ENCODE measurements at regions not wholly inside any gene's neighbourhood (a gene's known extent, or its start where the extent isn't known, plus 50 kb on each side); places are given as distances from the start of the nearest gene placed in this dataset.

DNA sequence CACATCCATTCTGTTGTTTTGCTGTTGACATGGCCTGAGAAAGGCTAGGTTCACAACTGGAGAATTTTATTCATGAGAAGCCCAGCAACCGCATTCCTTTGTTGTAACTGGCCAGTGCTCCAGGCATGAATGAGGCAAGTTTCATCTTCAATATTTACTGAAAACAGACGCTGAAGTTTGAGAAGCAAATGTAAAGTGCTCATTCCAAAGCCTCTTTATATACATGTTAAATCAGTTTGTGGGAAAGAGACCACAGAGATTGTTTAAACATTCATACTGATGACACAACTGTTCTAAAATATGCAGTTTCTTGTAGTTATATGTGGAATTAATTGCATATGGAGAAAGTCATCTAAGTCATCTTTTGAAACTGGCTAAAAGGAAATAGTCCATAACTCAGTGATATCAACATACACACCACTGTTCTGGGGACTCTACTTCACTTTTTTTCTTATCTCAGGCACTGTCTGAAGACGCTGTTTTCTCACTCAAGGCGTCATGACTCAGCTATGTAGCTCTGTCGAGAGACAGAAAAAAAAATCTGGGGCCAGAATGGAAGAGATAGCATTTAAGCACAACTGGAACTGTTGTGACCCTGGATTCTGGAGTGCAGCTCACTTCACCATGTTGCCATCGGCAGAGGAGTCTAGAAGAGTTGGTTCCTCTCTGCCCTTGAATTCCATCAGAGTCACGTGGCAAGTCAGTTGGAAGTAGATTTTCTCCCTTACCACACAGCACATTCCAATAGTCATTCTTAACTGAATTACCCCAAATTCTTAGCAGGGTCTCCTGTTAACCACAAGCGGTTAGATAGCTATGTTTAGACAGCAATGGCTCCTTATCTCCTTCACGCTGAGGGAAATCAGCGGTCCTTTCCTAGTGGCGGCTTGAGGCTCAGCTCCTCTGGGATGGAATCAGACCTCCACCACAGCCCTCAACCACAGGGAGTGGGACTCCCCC, 258.4 kb upstream of the HMGA2 start:
- H3K9me3 ChIP-seq (replicated peaks; ENCODE audit: control insufficient read depth, insufficient read depth, low read depth, low read length), result no peaks in the 10 kb centered on the region
- intact Hi-C loops (cut with micrococcal nuclease), result no loop called here
- 1% methylated on average over 11 of the region's 11 CpGs for WGBS (ENCODE audit: insufficient coverage, low coverage, missing lambda C conversion rate)
- no peak overlapping the region for H2AFZ ChIP-seq (ENCODE audit: low read depth, low read length)
- in situ Hi-C loops (cut with MboI), result no loop called here
- H4K20me1 ChIP-seq (replicated peaks; ENCODE audit: control insufficient read depth, insufficient read depth, low read length), result no peaks in the 10 kb centered on the region
- no peak overlapping the region for H3K9ac ChIP-seq (ENCODE audit: insufficient read depth in 1 of 2, low read depth in 2 of 2, low read length in 2 of 2)
- no peaks in the 10 kb centered on the region for H3K79me2 ChIP-seq (ENCODE audit: control insufficient read depth, insufficient read depth, low read length)
- no peaks in the 10 kb centered on the region for H3K9me1 ChIP-seq (ENCODE audit: control insufficient read depth, insufficient read depth, low read length)
- H3K27ac ChIP-seq (ENCODE audit: extremely low read depth, low read depth, low read length), result no peak overlapping the region
- H3K27me3 ChIP-seq (ENCODE audit: control insufficient read depth in 2 of 2, insufficient read depth in 2 of 2, low read length in 2 of 2), result no peaks in the 10 kb centered on the region
- H3K36me3 ChIP-seq (ENCODE audit: control insufficient read depth, insufficient read depth, low read length), result no peaks in the 10 kb centered on the region
- DNase-seq (ENCODE audit: extremely low read depth in 1 of 4, low spot score in 3 of 4) (peak; percentile 11 to 71 (median 25)), FAIRE-seq (peak; percentile 82), ATAC-seq (peak; percentile 87)
- H3K4me2 ChIP-seq (ENCODE audit: insufficient read depth, low read length), result peak overlapping the region; percentile 9; the same call in 1 of the 2 replicates
- ChIA-PET CTCF (ENCODE audit: low intra/inter-chr PET ratio) (interaction anchor here (1.0 kb wide), 1 partner anchor 119 kb away, joined by 4 read pairs; no protein-coding TSS in a partner anchor), POLR2A (interaction anchor here (0.6 kb wide), 1 partner anchor 661 kb away, joined by 3 read pairs; no protein-coding TSS in a partner anchor)
- no peak overlapping the region for H3K4me3 ChIP-seq
- H3K4me1 ChIP-seq (replicated peaks in 1 of 2; ENCODE audit: control insufficient read depth in 2 of 2, insufficient read depth in 2 of 2, low read length in 2 of 2), result peaks cover 0 to 13% of the 10 kb centered on the region in 2 experiments; a peak in 3 of 5 replicates
- no TSS peak for BruUV-seq (replicated peaks)
- TF ChIP-seq, protein P1, sequence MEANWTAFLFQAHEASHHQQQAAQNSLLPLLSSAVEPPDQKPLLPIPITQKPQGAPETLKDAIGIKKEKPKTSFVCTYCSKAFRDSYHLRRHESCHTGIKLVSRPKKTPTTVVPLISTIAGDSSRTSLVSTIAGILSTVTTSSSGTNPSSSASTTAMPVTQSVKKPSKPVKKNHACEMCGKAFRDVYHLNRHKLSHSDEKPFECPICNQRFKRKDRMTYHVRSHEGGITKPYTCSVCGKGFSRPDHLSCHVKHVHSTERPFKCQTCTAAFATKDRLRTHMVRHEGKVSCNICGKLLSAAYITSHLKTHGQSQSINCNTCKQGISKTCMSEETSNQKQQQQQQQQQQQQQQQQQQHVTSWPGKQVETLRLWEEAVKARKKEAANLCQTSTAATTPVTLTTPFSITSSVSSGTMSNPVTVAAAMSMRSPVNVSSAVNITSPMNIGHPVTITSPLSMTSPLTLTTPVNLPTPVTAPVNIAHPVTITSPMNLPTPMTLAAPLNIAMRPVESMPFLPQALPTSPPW (CRISPR knock-in tag; IDR thresholded peaks at IDR 0.05), result peak; percentile 33; the same call in 1 of the 2 replicates
- TF ChIP-seq ZNF232 (CRISPR knock-in tag; IDR thresholded peaks at IDR 0.05), result no peak
- peak; percentile 86 for TF ChIP-seq ZNF384 (IDR thresholded peaks at IDR 0.05; ENCODE audit: low read depth, low read length)
- peak; percentile 32; the same call in 1 of the 2 replicates for TF ChIP-seq CXXC5 (CRISPR knock-in tag; IDR thresholded peaks at IDR 0.05)
- 0 out of 2 replicates have a peak, but pooled peaks have one; percentile 28 for TF ChIP-seq MTA3 (IDR thresholded peaks at IDR 0.05; ENCODE audit: borderline replicate concordance)
- TF ChIP-seq FOS (IDR thresholded peaks at IDR 0.05; ENCODE audit: extremely low read depth, insufficient read length), result no peak
- TF ChIP-seq ZNF175 (CRISPR knock-in tag; IDR thresholded peaks at IDR 0.05; ENCODE audit: low read depth), result peak; percentile 55; the same call in 1 of the 2 replicates
- TF ChIP-seq FOXA3 (CRISPR knock-in tag; conservative IDR thresholded peaks at IDR 0.05 in 1 of 2, IDR thresholded peaks at IDR 0.05 in 1 of 2), result no peak
- TF ChIP-seq NCOR1 (IDR thresholded peaks at IDR 0.05), result peak; percentile 41
- no peak for TF ChIP-seq CBFB (CRISPR knock-in tag; IDR thresholded peaks at IDR 0.05)
- TF ChIP-seq, protein P2, sequence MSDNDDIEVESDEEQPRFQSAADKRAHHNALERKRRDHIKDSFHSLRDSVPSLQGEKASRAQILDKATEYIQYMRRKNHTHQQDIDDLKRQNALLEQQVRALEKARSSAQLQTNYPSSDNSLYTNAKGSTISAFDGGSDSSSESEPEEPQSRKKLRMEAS (CRISPR knock-in tag; IDR thresholded peaks at IDR 0.05), result no peak
- TF ChIP-seq, protein P3, sequence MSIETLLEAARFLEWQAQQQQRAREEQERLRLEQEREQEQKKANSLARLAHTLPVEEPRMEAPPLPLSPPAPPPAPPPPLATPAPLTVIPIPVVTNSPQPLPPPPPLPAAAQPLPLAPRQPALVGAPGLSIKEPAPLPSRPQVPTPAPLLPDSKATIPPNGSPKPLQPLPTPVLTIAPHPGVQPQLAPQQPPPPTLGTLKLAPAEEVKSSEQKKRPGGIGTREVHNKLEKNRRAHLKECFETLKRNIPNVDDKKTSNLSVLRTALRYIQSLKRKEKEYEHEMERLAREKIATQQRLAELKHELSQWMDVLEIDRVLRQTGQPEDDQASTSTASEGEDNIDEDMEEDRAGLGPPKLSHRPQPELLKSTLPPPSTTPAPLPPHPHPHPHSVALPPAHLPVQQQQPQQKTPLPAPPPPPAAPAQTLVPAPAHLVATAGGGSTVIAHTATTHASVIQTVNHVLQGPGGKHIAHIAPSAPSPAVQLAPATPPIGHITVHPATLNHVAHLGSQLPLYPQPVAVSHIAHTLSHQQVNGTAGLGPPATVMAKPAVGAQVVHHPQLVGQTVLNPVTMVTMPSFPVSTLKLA (conservative IDR thresholded peaks at IDR 0.05), result peak in 1 of 2 experiments; percentile 17; a peak in 1 of 4 replicates
- no peak for TF ChIP-seq MCM7 (IDR thresholded peaks at IDR 0.05)
- TF ChIP-seq ZKSCAN3 (CRISPR knock-in tag; IDR thresholded peaks at IDR 0.05), result no peak
- peak; percentile 56; the same call in 1 of the 2 replicates for TF ChIP-seq SMARCA4 (IDR thresholded peaks at IDR 0.05)
- TF ChIP-seq ZNF766 (CRISPR knock-in tag; conservative IDR thresholded peaks at IDR 0.05), result 0 out of 2 replicates have a peak, but pooled peaks have one; percentile 25
- no peak for TF ChIP-seq ZFPM2 (CRISPR knock-in tag; IDR thresholded peaks at IDR 0.05)
- no peak for TF ChIP-seq NCOA6 (IDR thresholded peaks at IDR 0.05)
- TF ChIP-seq CBFA2T2 (conservative IDR thresholded peaks at IDR 0.05), result peak; percentile 17; the same call in 1 of the 2 replicates
- peak; percentile 48; the same call in 1 of the 2 replicates for TF ChIP-seq SOX6 (IDR thresholded peaks at IDR 0.05)
